ENCODE measurements at regions not wholly inside any gene's neighbourhood (a gene's known extent, or its start where the extent isn't known, plus 50 kb on each side); places are given as distances from the start of the nearest gene placed in this dataset.
A peak's percentile ranks its signal among the peaks of the same experiment; 100 is the strongest.

- no peak for DNase-seq
- Mint-ChIP-seq H3K27me3 (ENCODE audit: insufficient read depth) (peaks cover 7% of the 10 kb centered on the region), H3K4me3 (no peak overlapping the region), H3K27ac (no peak overlapping the region), H3K36me3 (ENCODE audit: low read depth) (peaks cover 6% of the 10 kb centered on the region; the same call in 1 of the 2 replicates), H3K4me1 (ENCODE audit: low read depth) (peaks cover 13% of the 10 kb centered on the region), H3K9me3 (peaks cover 12% of the 10 kb centered on the region)
- no peak for TF ChIP-seq CTCF (IDR thresholded peaks at IDR 0.05)
Observed at GRCh38 chr4:186891859-186892486, 168.3 kb upstream of the FAT1 start.

DNA sequence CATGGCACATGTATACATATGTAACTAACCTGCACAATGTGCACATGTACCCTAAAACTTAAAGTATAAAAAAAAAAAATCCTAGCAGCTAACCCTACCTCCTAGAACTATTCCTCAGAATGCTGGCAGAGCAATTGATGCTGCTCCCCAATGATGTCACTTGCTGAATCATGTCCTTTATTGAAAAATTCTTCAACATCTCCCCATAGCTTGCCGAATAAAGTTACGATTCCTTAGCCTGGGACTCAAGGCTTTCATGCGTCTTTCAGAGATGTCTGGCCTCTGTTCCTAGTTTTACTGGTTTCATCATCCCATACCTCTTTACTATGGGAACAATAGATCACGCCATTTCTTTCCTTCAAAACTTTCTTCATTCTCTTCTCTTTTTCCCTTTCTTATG lies 174.7 kb upstream of the FAT1 start:
- Mint-ChIP-seq H3K27ac (no peak overlapping the region), H3K9me3 (no peaks in the 10 kb centered on the region), H3K4me1 (ENCODE audit: low read depth) (peaks cover 36% of the 10 kb centered on the region), H3K36me3 (ENCODE audit: low read depth) (no peaks in the 10 kb centered on the region), H3K4me3 (no peak overlapping the region), H3K27me3 (ENCODE audit: insufficient read depth) (peaks cover 5% of the 10 kb centered on the region)
- TF ChIP-seq CTCF (IDR thresholded peaks at IDR 0.05) = no peak
- DNase-seq = no peak

DNA sequence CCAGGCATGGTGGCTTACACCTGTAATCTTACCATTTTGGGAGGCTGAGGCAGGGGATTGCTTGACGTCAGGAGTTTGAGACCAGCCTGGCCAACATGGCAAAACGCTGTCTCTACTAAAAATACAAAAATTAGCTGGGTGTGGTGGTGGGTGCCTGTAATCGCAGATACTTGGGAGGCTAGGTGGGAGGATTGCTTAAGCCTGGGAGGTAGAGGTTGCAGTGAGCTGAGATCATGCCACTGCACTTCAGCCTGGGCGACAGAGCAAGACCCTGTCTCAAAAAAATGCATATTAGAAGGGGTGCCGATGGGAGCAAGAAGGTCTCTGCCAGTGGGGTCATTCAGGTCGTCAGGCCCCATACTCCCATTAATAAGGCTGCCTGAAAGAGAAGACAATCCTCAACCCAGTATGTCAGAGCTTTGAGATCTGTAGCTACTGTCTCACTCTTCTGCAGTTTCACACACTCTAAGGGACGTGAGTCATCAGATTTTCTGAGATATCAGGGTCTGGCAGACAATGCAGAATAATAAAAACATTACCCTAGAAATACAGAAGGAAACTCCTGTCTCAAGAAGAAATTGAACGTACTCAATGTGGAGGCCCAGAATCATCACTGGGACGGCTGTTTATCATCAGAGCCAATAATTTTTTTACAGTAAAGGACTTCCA lies 176.7 kb upstream of the FAT1 start:
- no peaks in the 10 kb centered on the region for H3K36me3 Mint-ChIP-seq (ENCODE audit: low read depth)

GRCh38 chr4:186900984-186901383 lies 177.3 kb upstream of the FAT1 start:
- DNase-seq = no peak
- H3K27me3 Mint-ChIP-seq (ENCODE audit: insufficient read depth) = no peaks in the 10 kb centered on the region
- H3K4me3 Mint-ChIP-seq = no peak overlapping the region
- H3K4me1 Mint-ChIP-seq (ENCODE audit: low read depth) = peaks cover 59% of the 10 kb centered on the region
- peak overlapping the region; percentile 59; the same call in 1 of the 2 replicates for H3K27ac Mint-ChIP-seq
- H3K36me3 Mint-ChIP-seq (ENCODE audit: low read depth) = no peaks in the 10 kb centered on the region
- no peak for TF ChIP-seq CTCF (IDR thresholded peaks at IDR 0.05)
- H3K9me3 Mint-ChIP-seq = no peaks in the 10 kb centered on the region

More for the DNA sequence above, 176.7 kb upstream of the FAT1 start:
- Mint-ChIP-seq H3K27ac (peak overlapping the region; percentile 59; the same call in 1 of the 2 replicates), H3K4me1 (ENCODE audit: low read depth) (peaks cover 56% of the 10 kb centered on the region), H3K4me3 (no peak overlapping the region), H3K9me3 (no peaks in the 10 kb centered on the region), H3K27me3 (ENCODE audit: insufficient read depth) (no peaks in the 10 kb centered on the region)
- peak; percentile 84 for DNase-seq
- TF ChIP-seq CTCF (IDR thresholded peaks at IDR 0.05) = no peak

DNA sequence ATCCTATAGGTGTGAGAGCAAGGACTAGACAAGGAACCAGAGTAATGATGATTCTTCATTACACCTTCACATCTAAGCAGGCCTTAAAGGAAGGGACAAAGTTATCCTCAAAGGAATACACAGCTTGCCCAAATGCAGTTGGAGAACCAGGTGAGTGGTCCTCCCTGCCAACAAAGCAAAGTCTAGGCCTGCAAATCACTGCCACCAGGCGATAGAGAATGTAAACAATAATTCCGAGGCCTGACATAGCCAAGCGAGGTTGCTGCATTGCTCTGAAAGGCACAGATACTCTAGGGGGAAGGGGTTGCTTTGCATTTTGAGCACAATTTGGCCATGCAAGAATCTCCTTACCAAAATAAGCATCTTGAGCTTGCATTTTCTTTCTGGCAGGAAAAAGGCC lies 178.2 kb upstream of the FAT1 start:
- Mint-ChIP-seq H3K27ac (no peak overlapping the region), H3K36me3 (ENCODE audit: low read depth) (no peaks in the 10 kb centered on the region), H3K27me3 (ENCODE audit: insufficient read depth) (no peaks in the 10 kb centered on the region), H3K4me1 (ENCODE audit: low read depth) (peaks cover 59% of the 10 kb centered on the region), H3K4me3 (no peak overlapping the region), H3K9me3 (no peaks in the 10 kb centered on the region)
- TF ChIP-seq CTCF (IDR thresholded peaks at IDR 0.05) = no peak
- no peak for DNase-seq

All from HFFc6 (cell line).